Trophoblast cell (in vitro differentiated cells and primary cell): ENCODE measurements at regions not wholly inside any gene's neighbourhood (a gene's known extent, or its start where the extent isn't known, plus 50 kb on each side); places are given as distances from the start of the nearest gene placed in this dataset.

Source experiments
- DNase-seq, 2 donors: peaks; one replicate each; pipeline ENCODE4 v3.0.0-alpha.2; 2016
- H2AFZ ChIP-seq: 2 replicates; pipeline ENCODE4 v1.6.1; 2013; ENCODE audit warnings: low read length, moderate library complexity, mild to moderate bottlenecking; ENCODE audit not compliant: insufficient read depth, poor library complexity
- H2AK5ac ChIP-seq: 2 replicates; pipeline ENCODE4 v1.6.1; 2013; ENCODE audit warnings: mild to moderate bottlenecking, low read length
- H2BK120ac ChIP-seq: 2 replicates; pipeline ENCODE4 v1.6.1; 2013; ENCODE audit warnings: low read length, mild to moderate bottlenecking, moderate library complexity; ENCODE audit not compliant: insufficient read depth, poor library complexity
- H2BK12ac ChIP-seq: 2 replicates; pipeline ENCODE4 v1.6.1; 2013; ENCODE audit warnings: mild to moderate bottlenecking, low read length, moderate library complexity
- H2BK5ac ChIP-seq: 2 replicates; pipeline ENCODE4 v1.6.1; 2013; ENCODE audit warnings: low read length, low read depth, moderate library complexity, mild to moderate bottlenecking; ENCODE audit not compliant: poor library complexity
- H3K14ac ChIP-seq: 2 replicates; pipeline ENCODE4 v1.6.1; 2013; ENCODE audit warnings: mild to moderate bottlenecking, low read length
- H3K18ac ChIP-seq: 2 replicates; pipeline ENCODE4 v1.6.1; 2013; ENCODE audit warnings: mild to moderate bottlenecking, low read length
- H3K23ac ChIP-seq: 2 replicates; pipeline ENCODE4 v1.6.1; 2013; ENCODE audit warnings: low read length
- H3K27ac ChIP-seq: 2 replicates; pipeline ENCODE4 v1.5.1; 2013; ENCODE audit warnings: low read depth, mild to moderate bottlenecking, inconsistent platforms, low read length, moderate library complexity
- H3K27me3 ChIP-seq: 2 replicates; pipeline ENCODE4 v1.6.1; 2013; ENCODE audit warnings: inconsistent platforms, mild to moderate bottlenecking, low read length, moderate library complexity; ENCODE audit not compliant: insufficient read depth
- H3K36me3 ChIP-seq, 2 experiments: 1 replicate in 1 of 2; 2 replicates in 1 of 2; pipeline ENCODE4 v1.6.1; 2013; ENCODE audit warnings: low read length in 2 of 2, mild to moderate bottlenecking in 2 of 2, moderate library complexity in 1 of 2; ENCODE audit not compliant: insufficient read depth in 2 of 2, control insufficient read depth in 1 of 2
- H3K4ac ChIP-seq: 2 replicates; pipeline ENCODE4 v1.6.1; 2013; ENCODE audit warnings: low read depth, mild to moderate bottlenecking, low read length, moderate library complexity
- H3K4me1 ChIP-seq, 2 experiments: 1 replicate in 1 of 2; 2 replicates in 1 of 2; pipeline ENCODE4 v1.6.1; 2013; ENCODE audit warnings: low read length in 2 of 2, mild to moderate bottlenecking in 2 of 2, moderate library complexity in 1 of 2; ENCODE audit not compliant: insufficient read depth in 2 of 2, control insufficient read depth in 1 of 2
- H3K4me2 ChIP-seq: 2 replicates; pipeline ENCODE4 v1.6.1; 2013; ENCODE audit warnings: inconsistent platforms, mild to moderate bottlenecking, low read length, moderate library complexity
- H3K4me3 ChIP-seq: 2 replicates; pipeline ENCODE4 v1.5.1; 2013; ENCODE audit warnings: mild to moderate bottlenecking, low read depth, low read length, inconsistent platforms
- H3K79me1 ChIP-seq: one replicate; pipeline ENCODE4 v1.6.1; 2013; ENCODE audit warnings: low read length
- H3K79me2 ChIP-seq: 2 replicates; pipeline ENCODE4 v1.6.1; 2013; ENCODE audit warnings: low read length, mild to moderate bottlenecking; ENCODE audit not compliant: control insufficient read depth, insufficient read depth, poor library complexity
- H3K9ac ChIP-seq: 2 replicates; pipeline ENCODE4 v1.6.1; 2013; ENCODE audit warnings: mild to moderate bottlenecking, low read length
- H3K9me3 ChIP-seq: 2 replicates; pipeline ENCODE4 v1.6.1; 2013; ENCODE audit warnings: low read depth, mild to moderate bottlenecking, control low read depth, inconsistent platforms, low read length; ENCODE audit not compliant: insufficient read depth
- H4K12ac ChIP-seq: 2 replicates; pipeline ENCODE4 v1.6.1; 2013; ENCODE audit warnings: low read depth, mild to moderate bottlenecking, low read length, moderate library complexity
- H4K8ac ChIP-seq: 2 replicates; pipeline ENCODE4 v1.6.1; 2013; ENCODE audit warnings: low read depth, mild to moderate bottlenecking, low read length, moderate library complexity
- H4K91ac ChIP-seq: one replicate; pipeline ENCODE4 v1.6.1; 2013; ENCODE audit warnings: low read depth, mild to moderate bottlenecking, low read length, moderate library complexity
- WGBS: extraction: QIAGEN DNeasy Blood & Tissue Kit; methylation state at CpG from one replicate; pipeline ENCODE4 v1.1.7; 2013; ENCODE audit warnings: missing lambda C conversion rate; ENCODE audit not compliant: insufficient read length, insufficient coverage; ENCODE audit errors: extremely low coverage; 5-methylcytosine and 5-hydroxymethylcytosine counted together

GRCh38 chr1:25045480-25046193, 115.6 kb upstream of the RUNX3 start:
- Histone ChIP-seq H3K18ac (no peak overlapping the region), H4K12ac (no peak overlapping the region), H3K27ac (no peak overlapping the region), H3K9me3 (no peaks in the 10 kb centered on the region), H3K14ac (no peak overlapping the region), H3K79me2 (no peaks in the 10 kb centered on the region), H2BK120ac (no peak overlapping the region), H2AFZ (no peak overlapping the region), H4K91ac (no peak overlapping the region), H3K4me1 (no peaks in the 10 kb centered on the region), H3K79me1 (no peaks in the 10 kb centered on the region), H3K4me3 (no peak overlapping the region), H3K9ac (no peak overlapping the region), H4K8ac (no peak overlapping the region), H3K27me3 (no peaks in the 10 kb centered on the region), H2BK12ac (no peak overlapping the region), H2BK5ac (no peak overlapping the region), H2AK5ac (no peak overlapping the region), H3K23ac (no peak overlapping the region), H3K36me3 (no peaks in the 10 kb centered on the region), H3K4ac (no peak overlapping the region), H3K4me2 (no peak overlapping the region)
- no peak for DNase-seq
- no CpG with 5 or more reads among the region's 10 CpGs for WGBS

DNA sequence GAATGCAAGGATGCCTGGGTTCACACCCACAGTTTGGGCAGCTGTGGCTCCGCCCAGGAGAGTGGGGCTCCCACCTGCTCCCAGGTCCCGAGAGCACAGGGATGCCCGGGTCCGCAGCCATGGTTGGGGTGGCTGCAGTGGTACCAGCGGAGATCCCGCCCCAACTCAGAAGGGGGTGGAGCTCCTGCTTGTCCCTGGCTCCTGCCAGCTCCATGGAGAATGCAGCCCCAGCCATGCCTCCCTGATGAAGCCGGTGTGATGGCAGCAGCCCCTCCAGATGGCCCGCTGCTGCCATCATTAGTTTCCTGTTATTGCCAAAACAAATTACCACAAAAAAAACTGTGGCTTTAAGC, 113.1 kb upstream of the RUNX3 start:
- Histone ChIP-seq H3K4me3 (no peak overlapping the region), H3K27ac (no peak overlapping the region), H3K14ac (no peak overlapping the region), H2AK5ac (no peak overlapping the region), H3K4me2 (no peak overlapping the region), H2BK12ac (no peak overlapping the region), H3K36me3 (no peaks in the 10 kb centered on the region), H3K79me1 (no peaks in the 10 kb centered on the region), H3K23ac (no peak overlapping the region), H4K91ac (no peak overlapping the region), H3K9ac (no peak overlapping the region), H3K4me1 (no peaks in the 10 kb centered on the region), H3K79me2 (no peaks in the 10 kb centered on the region), H3K4ac (no peak overlapping the region), H3K18ac (no peak overlapping the region), H2BK5ac (no peak overlapping the region), H2AFZ (no peak overlapping the region), H3K9me3 (no peaks in the 10 kb centered on the region), H4K12ac (no peak overlapping the region), H3K27me3 (no peaks in the 10 kb centered on the region), H4K8ac (no peak overlapping the region), H2BK120ac (no peak overlapping the region)
- no peak for DNase-seq
- no CpG with 5 or more reads among the region's 8 CpGs for WGBS

GRCh38 chr1:25042331-25043227, 112.5 kb upstream of the RUNX3 start:
- no peak overlapping the region for H3K14ac ChIP-seq
- H3K27me3 ChIP-seq: no peaks in the 10 kb centered on the region
- H2BK120ac ChIP-seq: no peak overlapping the region
- H3K18ac ChIP-seq: no peak overlapping the region
- no CpG with 5 or more reads among the region's 13 CpGs for WGBS
- H2AK5ac ChIP-seq: no peak overlapping the region
- H3K23ac ChIP-seq: no peak overlapping the region
- no peak overlapping the region for H4K8ac ChIP-seq
- no peak for DNase-seq
- no peak overlapping the region for H3K27ac ChIP-seq
- H2AFZ ChIP-seq: no peak overlapping the region
- H3K4ac ChIP-seq: no peak overlapping the region
- H3K4me3 ChIP-seq: no peak overlapping the region
- H2BK5ac ChIP-seq: no peak overlapping the region
- H3K79me1 ChIP-seq: no peaks in the 10 kb centered on the region
- H3K9ac ChIP-seq: no peak overlapping the region
- no peak overlapping the region for H4K91ac ChIP-seq
- H3K36me3 ChIP-seq: no peaks in the 10 kb centered on the region
- H3K4me2 ChIP-seq: no peak overlapping the region
- no peak overlapping the region for H2BK12ac ChIP-seq
- no peaks in the 10 kb centered on the region for H3K9me3 ChIP-seq
- H3K79me2 ChIP-seq: no peaks in the 10 kb centered on the region
- H3K4me1 ChIP-seq: no peaks in the 10 kb centered on the region
- H4K12ac ChIP-seq: no peak overlapping the region

- no peak overlapping the region for H4K8ac ChIP-seq
- H3K18ac ChIP-seq: no peak overlapping the region
- no peaks in the 10 kb centered on the region for H3K9me3 ChIP-seq
- no peak overlapping the region for H3K27ac ChIP-seq
- no peak overlapping the region for H3K4ac ChIP-seq
- no peak overlapping the region for H3K4me3 ChIP-seq
- H3K79me2 ChIP-seq: no peaks in the 10 kb centered on the region
- H3K14ac ChIP-seq: no peak overlapping the region
- no peak overlapping the region for H3K23ac ChIP-seq
- no peak overlapping the region for H2AK5ac ChIP-seq
- no peak overlapping the region for H3K9ac ChIP-seq
- no peak overlapping the region for H2AFZ ChIP-seq
- no peak overlapping the region for H3K4me2 ChIP-seq
- H4K12ac ChIP-seq: no peak overlapping the region
- no peaks in the 10 kb centered on the region for H3K36me3 ChIP-seq
- no peak overlapping the region for H2BK120ac ChIP-seq
- DNase-seq: no peak
- no peaks in the 10 kb centered on the region for H3K79me1 ChIP-seq
- H2BK12ac ChIP-seq: no peak overlapping the region
- no peak overlapping the region for H2BK5ac ChIP-seq
- no CpG with 5 or more reads among the region's 4 CpGs for WGBS
- H3K27me3 ChIP-seq: no peaks in the 10 kb centered on the region
- H4K91ac ChIP-seq: no peak overlapping the region
- no peaks in the 10 kb centered on the region for H3K4me1 ChIP-seq
These were observed 111.8 kb upstream of the RUNX3 start for GRCh38 chr1:25041916-25042315.
